ENCODE measurements at regions not wholly inside any gene's neighbourhood (a gene's known extent, or its start where the extent isn't known, plus 50 kb on each side); places are given as distances from the start of the nearest gene placed in this dataset.

- DNase-seq (ENCODE audit: low spot score) = no peak
Measured at GRCh38 chr5:2166306-2166978, 283.7 kb upstream of the IRX4 start.

- DNase-seq (ENCODE audit: low spot score) = no peak
Measured at GRCh38 chr5:2165615-2166305, 283.0 kb upstream of the IRX4 start.

GRCh38 chr5:2165203-2165602, 282.5 kb upstream of the IRX4 start:
- no peak for DNase-seq (ENCODE audit: low spot score)

GRCh38 chr5:2164586-2164985, 281.9 kb upstream of the IRX4 start:
- no peak for DNase-seq (ENCODE audit: low spot score)

- DNase-seq (ENCODE audit: low spot score) = no peak
Measured at GRCh38 chr5:2163940-2164490, 281.3 kb upstream of the IRX4 start.

GRCh38 chr5:2163060-2163856, 280.5 kb upstream of the IRX4 start:
- no peak for DNase-seq (ENCODE audit: low spot score)

- no peak for DNase-seq (ENCODE audit: low spot score)
Measured at GRCh38 chr5:2160811-2161210, 278.1 kb upstream of the IRX4 start.

GRCh38 chr5:2158767-2159166, 276.0 kb upstream of the IRX4 start:
- DNase-seq (ENCODE audit: low spot score) = no peak

- DNase-seq (ENCODE audit: low spot score) = no peak
Measured at GRCh38 chr5:2158109-2158508, 275.4 kb upstream of the IRX4 start.

- DNase-seq (ENCODE audit: low spot score) = no peak
Measured at GRCh38 chr5:2157372-2157771, 274.6 kb upstream of the IRX4 start.

GRCh38 chr5:2156358-2157059, 273.8 kb upstream of the IRX4 start:
- no peak for DNase-seq (ENCODE audit: low spot score)

- DNase-seq (ENCODE audit: low spot score) = no peak
Measured at GRCh38 chr5:2155556-2155955, 272.8 kb upstream of the IRX4 start.

GRCh38 chr5:2153802-2154201, 271.1 kb upstream of the IRX4 start:
- no peak for DNase-seq (ENCODE audit: low spot score)

- DNase-seq (ENCODE audit: low spot score) = no peak
Measured at GRCh38 chr5:2153350-2153749, 270.6 kb upstream of the IRX4 start.

GRCh38 chr5:2151301-2151888, 268.7 kb upstream of the IRX4 start:
- DNase-seq (ENCODE audit: low spot score) = peak; percentile 49

GRCh38 chr5:2149195-2149539, 266.4 kb upstream of the IRX4 start:
- no peak for DNase-seq (ENCODE audit: low spot score)

GRCh38 chr5:2148312-2149194, 265.8 kb upstream of the IRX4 start:
- no peak for DNase-seq (ENCODE audit: low spot score)

- DNase-seq (ENCODE audit: low spot score) = no peak
Measured at GRCh38 chr5:2147504-2148311, 265.0 kb upstream of the IRX4 start.

GRCh38 chr5:2143646-2144353, 261.1 kb upstream of the IRX4 start:
- no peak for DNase-seq (ENCODE audit: low spot score)

Data from HuH-7.5 (cell line).